CD4-positive, alpha-beta T cell treated with Interleukin-1 beta for 1 hour (primary cell): ENCODE measurements at regions not wholly inside any gene's neighbourhood (a gene's known extent, or its start where the extent isn't known, plus 50 kb on each side); places are given as distances from the start of the nearest gene placed in this dataset.

Experiments
- DNase-seq, 2 donors: peaks; one replicate each; pipeline ENCODE4 v3.0.0-alpha.2; 2020 to 2022

- no peak for DNase-seq
Observed at GRCh38 chr3:11089931-11090330, 64.4 kb upstream of the HRH1 start.

GRCh38 chr3:11090551-11090950 is 63.7 kb upstream of the HRH1 start:
- no peak for DNase-seq

- DNase-seq, result no peak
Observed at GRCh38 chr3:11091088-11091590, 63.2 kb upstream of the HRH1 start.

- DNase-seq, result no peak
Observed at GRCh38 chr3:11091791-11092190, 62.5 kb upstream of the HRH1 start.

GRCh38 chr3:11093823-11094340 is 60.4 kb upstream of the HRH1 start:
- no peak for DNase-seq

DNA sequence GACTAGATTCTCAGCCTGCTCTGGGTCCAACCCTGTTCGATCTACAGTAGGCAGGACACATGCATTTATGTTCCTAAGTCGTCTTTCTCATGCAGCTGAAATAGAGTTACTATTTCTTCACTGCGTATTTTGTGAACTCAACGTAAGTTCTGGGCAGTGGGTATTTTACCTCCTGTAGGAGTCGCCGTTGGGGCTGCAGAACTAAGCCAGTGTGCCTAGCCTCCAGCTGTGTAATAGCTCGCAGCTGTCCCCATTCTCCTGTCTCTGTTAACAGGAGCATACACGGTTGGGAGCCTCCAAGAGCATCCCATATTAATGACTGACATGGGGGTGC is 58.4 kb upstream of the HRH1 start:
- no peak for DNase-seq

GRCh38 chr3:11096266-11097139 is 57.8 kb upstream of the HRH1 start:
- peak in 1 of 2 donors; percentile 22 for DNase-seq

DNA sequence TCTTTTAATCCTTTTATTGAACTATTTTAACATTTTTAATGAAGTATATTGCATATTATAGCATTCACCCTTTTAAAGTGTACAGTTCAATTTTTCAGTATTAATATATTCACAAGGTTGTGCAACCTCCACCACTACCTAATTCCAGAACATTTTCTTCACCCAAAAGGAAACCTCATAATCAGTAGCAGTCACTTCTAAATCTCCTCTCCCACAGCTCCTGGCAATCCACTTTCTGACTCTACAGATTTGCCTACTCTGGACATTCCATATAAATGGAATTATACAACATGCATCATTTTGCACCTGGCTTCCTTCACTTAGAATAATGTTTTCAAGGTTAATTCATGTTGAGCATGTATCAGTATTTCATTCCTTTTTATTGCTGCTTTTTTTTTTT is 55.0 kb upstream of the HRH1 start:
- DNase-seq, result no peak
